Loucy (cell line): ENCODE measurements at regions not wholly inside any gene's neighbourhood (a gene's known extent, or its start where the extent isn't known, plus 50 kb on each side); places are given as distances from the start of the nearest gene placed in this dataset.

ENCODE experiments used
- H2AFZ ChIP-seq: fragments of 200-600 bp; sonication (generic); 2 replicates; pipeline ENCODE4 v1.6.0; 2016; ENCODE audit warnings: antibody characterized with exemption, mild to moderate bottlenecking, low read length, moderate library complexity
- H3F3A ChIP-seq: fragments of 200-600 bp; 2 replicates; pipeline ENCODE4 v1.6.0; 2016; ENCODE audit warnings: antibody characterized with exemption, low read depth, mild to moderate bottlenecking
- H3K27me3 ChIP-seq: fragments of 200-600 bp; sonication (generic); 2 replicates; pipeline ENCODE4 v1.6.1; 2014; ENCODE audit warnings: low read length, mild to moderate bottlenecking; ENCODE audit not compliant: insufficient read depth, poor library complexity, severe bottlenecking
- H3K36me3 ChIP-seq: fragments of 200-600 bp; sonication (generic); 2 replicates; pipeline ENCODE4 v1.6.1; 2016; ENCODE audit warnings: low read length; ENCODE audit not compliant: insufficient read depth
- H3K4me1 ChIP-seq: fragments of 200-600 bp; sonication (generic); 2 replicates; pipeline ENCODE4 v1.5.1; 2014; ENCODE audit warnings: low read length, mild to moderate bottlenecking; ENCODE audit not compliant: insufficient read depth, poor library complexity, severe bottlenecking
- H3K4me2 ChIP-seq: fragments of 200-600 bp; sonication (generic); 2 replicates; pipeline ENCODE4 v1.6.0; 2014; ENCODE audit warnings: antibody characterized with exemption, low read length, low read depth, mild to moderate bottlenecking; ENCODE audit not compliant: poor library complexity, severe bottlenecking
- H3K4me3 ChIP-seq: fragments of 200-600 bp; sonication (generic); 2 replicates; pipeline ENCODE4 v1.5.1; 2014; ENCODE audit warnings: low read length, mild to moderate bottlenecking, mixed read lengths; ENCODE audit not compliant: poor library complexity, severe bottlenecking
- H3K79me2 ChIP-seq: fragments of 200-600 bp; sonication (generic); 2 replicates; pipeline ENCODE4 v1.6.1; 2014; ENCODE audit warnings: low read length; ENCODE audit not compliant: insufficient read depth
- H3K9ac ChIP-seq: fragments of 200-600 bp; sonication (generic); 2 replicates; pipeline ENCODE4 v1.6.0; 2014; ENCODE audit warnings: mild to moderate bottlenecking, low read depth, low read length, moderate library complexity; ENCODE audit not compliant: poor library complexity, severe bottlenecking
- H3K9me2 ChIP-seq: fragments of 200-600 bp; sonication (generic); replicated peaks from 2 replicates; pipeline ENCODE4 v1.6.1; 2016; ENCODE audit warnings: low read depth, low read length, mixed read lengths
- H3K9me3 ChIP-seq: fragments of 200-600 bp; sonication (generic); 2 replicates; pipeline ENCODE4 v1.6.1; 2014; ENCODE audit warnings: mild to moderate bottlenecking, antibody characterized with exemption, low read length, low read depth; ENCODE audit not compliant: insufficient read depth
- H4K20me1 ChIP-seq: fragments of 200-600 bp; sonication (generic); 2 replicates; pipeline ENCODE4 v1.6.0; 2014; ENCODE audit warnings: antibody characterized with exemption, low read length, mild to moderate bottlenecking; ENCODE audit not compliant: insufficient read depth, poor library complexity, severe bottlenecking
- EZH2phosphoT487 ChIP-seq: fragments of 200-600 bp; IDR thresholded peaks from 2 replicates; pipeline ENCODE4 v1.6.1; 2018; ENCODE audit warnings: antibody characterized with exemption, mild to moderate bottlenecking, moderate library complexity, borderline replicate concordance
- TF ChIP-seq, protein P1 (sequence below): fragments of 200-600 bp; sonication (generic); conservative IDR thresholded peaks from 2 replicates; pipeline ENCODE4 v1.5.1; 2014; ENCODE audit warnings: mild to moderate bottlenecking, antibody characterized with exemption, low read length

DNA sequence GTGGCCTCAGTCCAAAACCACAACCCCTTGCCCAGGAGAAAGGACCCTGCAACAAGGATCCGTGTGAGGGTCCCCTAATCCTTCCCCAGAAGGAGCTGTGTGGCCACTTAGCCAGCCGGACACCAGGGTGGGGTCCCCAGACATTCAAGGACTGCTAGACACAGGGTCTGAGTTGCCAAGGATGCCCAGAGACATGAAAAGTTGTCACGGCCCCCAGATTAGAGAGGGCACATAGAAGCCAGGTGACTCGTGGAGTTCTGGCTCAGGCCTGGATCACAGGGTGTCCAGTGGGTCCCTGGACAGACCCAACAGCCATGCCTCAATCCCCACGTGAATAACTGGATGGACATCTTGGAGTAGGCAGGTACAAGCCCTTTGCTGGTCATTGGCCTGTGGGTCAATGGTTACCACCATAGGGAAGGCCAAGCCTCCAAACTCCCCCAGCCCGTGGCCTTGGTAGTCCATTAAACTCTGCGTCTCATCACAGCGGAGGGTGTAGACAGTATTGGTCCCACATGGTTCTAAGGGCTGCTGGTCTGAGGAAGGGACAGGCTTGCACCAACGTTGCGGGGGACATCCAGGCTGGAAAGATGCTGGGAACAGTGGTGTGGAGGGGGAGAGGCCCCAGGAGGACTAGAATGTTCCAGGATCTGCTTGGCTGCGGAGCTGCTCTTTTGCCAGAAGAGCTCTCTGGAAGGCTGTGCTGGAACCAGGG lies 205.9 kb upstream of the PPP2R2D start:
- Histone ChIP-seq H2AFZ (no peak overlapping the region), H3K4me1 (no peaks in the 10 kb centered on the region), H3K9me3 (peaks cover 3% of the 10 kb centered on the region; the same call in 1 of the 2 replicates), H4K20me1 (no peaks in the 10 kb centered on the region), H3K4me2 (no peak overlapping the region), H3K9me2 (no peaks in the 10 kb centered on the region), H3K9ac (no peak overlapping the region), H3K27me3 (no peaks in the 10 kb centered on the region), H3F3A (no peaks in the 10 kb centered on the region), H3K36me3 (no peaks in the 10 kb centered on the region), H3K79me2 (no peaks in the 10 kb centered on the region), H3K4me3 (no peak overlapping the region)
- TF ChIP-seq, protein P1, sequence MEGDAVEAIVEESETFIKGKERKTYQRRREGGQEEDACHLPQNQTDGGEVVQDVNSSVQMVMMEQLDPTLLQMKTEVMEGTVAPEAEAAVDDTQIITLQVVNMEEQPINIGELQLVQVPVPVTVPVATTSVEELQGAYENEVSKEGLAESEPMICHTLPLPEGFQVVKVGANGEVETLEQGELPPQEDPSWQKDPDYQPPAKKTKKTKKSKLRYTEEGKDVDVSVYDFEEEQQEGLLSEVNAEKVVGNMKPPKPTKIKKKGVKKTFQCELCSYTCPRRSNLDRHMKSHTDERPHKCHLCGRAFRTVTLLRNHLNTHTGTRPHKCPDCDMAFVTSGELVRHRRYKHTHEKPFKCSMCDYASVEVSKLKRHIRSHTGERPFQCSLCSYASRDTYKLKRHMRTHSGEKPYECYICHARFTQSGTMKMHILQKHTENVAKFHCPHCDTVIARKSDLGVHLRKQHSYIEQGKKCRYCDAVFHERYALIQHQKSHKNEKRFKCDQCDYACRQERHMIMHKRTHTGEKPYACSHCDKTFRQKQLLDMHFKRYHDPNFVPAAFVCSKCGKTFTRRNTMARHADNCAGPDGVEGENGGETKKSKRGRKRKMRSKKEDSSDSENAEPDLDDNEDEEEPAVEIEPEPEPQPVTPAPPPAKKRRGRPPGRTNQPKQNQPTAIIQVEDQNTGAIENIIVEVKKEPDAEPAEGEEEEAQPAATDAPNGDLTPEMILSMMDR = no peak
- no peak for TF ChIP-seq EZH2phosphoT487

DNA sequence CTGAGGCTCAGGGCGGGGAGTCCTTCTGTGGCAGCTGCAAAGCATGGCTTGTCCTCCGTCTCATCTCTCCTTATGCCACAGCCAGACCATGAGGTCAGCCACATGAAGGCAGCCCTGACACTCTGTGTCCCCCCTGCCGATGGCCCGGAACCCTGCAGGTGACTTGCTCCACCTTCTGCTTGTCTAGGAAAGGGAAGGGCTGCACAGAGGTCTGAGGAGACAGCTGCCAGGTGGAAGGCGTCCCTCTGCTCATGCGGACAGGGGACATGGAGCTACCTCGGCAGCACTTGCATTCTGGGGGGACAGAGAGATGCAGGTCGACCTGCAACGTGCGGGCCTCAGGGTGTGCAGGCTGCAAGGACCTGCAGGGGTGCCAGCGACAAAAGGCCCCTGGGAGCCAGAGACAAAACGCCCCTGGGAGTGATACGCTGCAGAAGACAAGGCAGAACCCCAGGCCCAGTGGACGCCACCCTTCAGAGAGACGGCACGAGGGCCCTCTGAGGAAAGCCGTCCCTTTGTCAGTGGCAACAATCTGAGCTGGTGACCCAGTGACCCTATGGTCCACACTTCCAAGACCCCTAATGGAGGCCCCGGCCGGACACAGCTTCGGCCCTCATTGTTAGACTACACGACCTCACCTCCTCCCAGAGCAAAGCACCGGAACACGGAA lies 205.2 kb upstream of the PPP2R2D start:
- TF ChIP-seq EZH2phosphoT487 = no peak
- TF ChIP-seq, protein P1 = no peak
- Histone ChIP-seq H3K36me3 (no peaks in the 10 kb centered on the region), H3K9me3 (peaks cover 3% of the 10 kb centered on the region; the same call in 1 of the 2 replicates), H3K9me2 (no peaks in the 10 kb centered on the region), H3K79me2 (no peaks in the 10 kb centered on the region), H3K9ac (no peak overlapping the region), H3F3A (no peaks in the 10 kb centered on the region), H3K4me2 (no peak overlapping the region), H4K20me1 (no peaks in the 10 kb centered on the region), H3K4me1 (no peaks in the 10 kb centered on the region), H3K27me3 (no peaks in the 10 kb centered on the region), H3K4me3 (no peak overlapping the region), H2AFZ (no peak overlapping the region)

DNA sequence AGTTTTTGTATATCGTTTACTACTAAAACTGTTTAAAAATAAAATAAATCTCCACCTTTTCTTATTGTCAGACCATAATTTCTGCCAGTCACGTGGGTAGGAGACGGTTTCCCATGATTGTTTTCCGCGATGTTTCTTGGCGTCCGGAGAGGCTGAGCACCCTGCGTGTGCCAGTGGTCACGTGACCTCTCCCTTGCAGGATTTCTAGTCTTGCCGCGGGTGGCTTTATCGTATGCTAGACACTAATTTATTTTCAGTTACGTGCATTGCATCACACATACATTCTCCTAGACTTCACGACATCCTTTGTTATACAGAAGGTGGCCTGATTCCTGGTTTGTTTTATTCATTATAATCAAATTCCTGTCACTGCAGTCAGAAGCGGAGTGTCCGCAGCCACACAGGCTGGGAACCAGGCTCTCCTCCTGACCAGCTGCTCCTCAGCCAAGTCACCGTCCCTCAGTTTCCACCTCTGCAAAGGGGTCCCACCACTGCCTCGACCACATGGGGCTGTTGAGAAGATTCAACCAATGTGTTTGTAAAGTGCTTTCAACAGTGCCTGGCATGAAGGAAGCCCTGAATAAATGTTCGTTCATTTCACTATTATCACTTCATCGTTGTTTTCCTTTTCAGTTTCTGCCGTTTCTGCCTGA lies 203.2 kb upstream of the PPP2R2D start:
- Histone ChIP-seq H4K20me1 (no peaks in the 10 kb centered on the region), H3K27me3 (no peaks in the 10 kb centered on the region), H2AFZ (no peak overlapping the region), H3K4me2 (no peak overlapping the region), H3K4me3 (no peak overlapping the region), H3K36me3 (no peaks in the 10 kb centered on the region), H3K79me2 (no peaks in the 10 kb centered on the region), H3K9ac (no peak overlapping the region), H3F3A (no peaks in the 10 kb centered on the region), H3K9me3 (peaks cover 7% of the 10 kb centered on the region; the same call in 1 of the 2 replicates), H3K9me2 (no peaks in the 10 kb centered on the region), H3K4me1 (peaks cover 3% of the 10 kb centered on the region)
- no peak for TF ChIP-seq EZH2phosphoT487
- TF ChIP-seq, protein P1 = no peak
